H9 (cell line): ENCODE measurements at regions not wholly inside any gene's neighbourhood (a gene's known extent, or its start where the extent isn't known, plus 50 kb on each side); places are given as distances from the start of the nearest gene placed in this dataset.

Experiments used
- DNase-seq: peaks from one replicate; pipeline ENCODE4 v3.0.0-alpha.2; 2017
- H2AFZ ChIP-seq: one replicate; pipeline ENCODE4 v1.6.1; 2013; ENCODE audit warnings: mild to moderate bottlenecking, low read length, control low read depth, moderate library complexity
- H2AK5ac ChIP-seq: 2 replicates; pipeline ENCODE4 v1.6.1; 2013; ENCODE audit warnings: low read length, control low read depth, mixed read lengths; ENCODE audit not compliant: insufficient read length
- H2BK120ac ChIP-seq: one replicate; pipeline ENCODE4 v1.6.1; 2013; ENCODE audit warnings: low read depth, mild to moderate bottlenecking, low read length, control low read depth, inconsistent platforms; ENCODE audit not compliant: poor library complexity, severe bottlenecking
- H2BK12ac ChIP-seq: 2 replicates; pipeline ENCODE4 v1.6.1; 2013; ENCODE audit warnings: low read length, control low read depth, mixed read lengths, low read depth; ENCODE audit not compliant: insufficient read length
- H2BK15ac ChIP-seq: 2 replicates; pipeline ENCODE4 v1.6.1; 2013; ENCODE audit warnings: low read depth, low read length, control low read depth
- H2BK20ac ChIP-seq: one replicate; pipeline ENCODE4 v1.6.1; 2013; ENCODE audit warnings: low read depth, mild to moderate bottlenecking, low read length, control low read depth, inconsistent platforms; ENCODE audit not compliant: poor library complexity, severe bottlenecking
- H2BK5ac ChIP-seq: 2 replicates; pipeline ENCODE4 v1.6.1; 2013; ENCODE audit warnings: low read length, control low read depth, mixed read lengths; ENCODE audit not compliant: insufficient read length
- H3K14ac ChIP-seq: 2 replicates; pipeline ENCODE4 v1.6.1; 2013; ENCODE audit warnings: low read length, control low read depth; ENCODE audit not compliant: insufficient read depth
- H3K18ac ChIP-seq: 2 replicates; pipeline ENCODE4 v1.6.1; 2013; ENCODE audit warnings: low read depth, mild to moderate bottlenecking, mixed read lengths, low read length, control low read depth; ENCODE audit not compliant: insufficient read length
- H3K23ac ChIP-seq: 2 replicates; pipeline ENCODE4 v1.6.1; 2013; ENCODE audit warnings: low read length, control low read depth, mixed read lengths, low read depth; ENCODE audit not compliant: insufficient read length
- H3K23me2 ChIP-seq: 2 replicates; pipeline ENCODE4 v1.6.1; 2013; ENCODE audit warnings: low read depth, mild to moderate bottlenecking, mixed read lengths, low read length, control low read depth; ENCODE audit not compliant: insufficient read length, poor library complexity, severe bottlenecking
- H3K27ac ChIP-seq: 2 replicates; pipeline ENCODE4 v1.5.1; 2013; ENCODE audit warnings: low read length, control low read depth, mixed read lengths, low read depth; ENCODE audit not compliant: insufficient read length
- H3K27me3 ChIP-seq: 2 replicates; pipeline ENCODE4 v1.6.1; 2013; ENCODE audit warnings: low read length, control low read depth, inconsistent platforms; ENCODE audit not compliant: insufficient read depth
- H3K4ac ChIP-seq: 2 replicates; pipeline ENCODE4 v1.6.1; 2013; ENCODE audit warnings: low read depth, mild to moderate bottlenecking, control low read depth, inconsistent platforms, low read length, moderate library complexity
- H3K4me1 ChIP-seq: 2 replicates; pipeline ENCODE4 v1.6.1; 2013; ENCODE audit warnings: low read length, control low read depth, inconsistent platforms; ENCODE audit not compliant: insufficient read depth
- H3K4me2 ChIP-seq: 2 replicates; pipeline ENCODE4 v1.6.1; 2013; ENCODE audit warnings: low read length, control low read depth, mixed read lengths; ENCODE audit not compliant: insufficient read length, insufficient read depth
- H3K56ac ChIP-seq: 2 replicates; pipeline ENCODE4 v1.6.1; 2013; ENCODE audit warnings: low read depth, mild to moderate bottlenecking, mixed read lengths, low read length, control low read depth; ENCODE audit not compliant: insufficient read length
- H3K79me1 ChIP-seq: 2 replicates; pipeline ENCODE4 v1.6.1; 2013; ENCODE audit warnings: low read depth, mild to moderate bottlenecking, moderate library complexity, low read length, control low read depth, inconsistent platforms; ENCODE audit not compliant: insufficient read depth, poor library complexity, severe bottlenecking
- H3K79me2 ChIP-seq: 2 replicates; pipeline ENCODE4 v1.6.1; 2013; ENCODE audit warnings: low read length, control low read depth, inconsistent platforms; ENCODE audit not compliant: insufficient read depth
- H3K9ac ChIP-seq: 2 replicates; pipeline ENCODE4 v1.6.1; 2013; ENCODE audit warnings: low read length, control low read depth, mixed read lengths; ENCODE audit not compliant: insufficient read length; ENCODE audit errors: extremely low read depth
- H3K9me3 ChIP-seq: one replicate; pipeline ENCODE4 v1.6.1; 2013; ENCODE audit warnings: low read depth, low read length, inconsistent platforms; ENCODE audit not compliant: control insufficient read depth
- H3T11ph ChIP-seq: one replicate; pipeline ENCODE4 v1.6.1; 2013; ENCODE audit warnings: mild to moderate bottlenecking, low read length, control low read depth, inconsistent platforms
- H4K20me1 ChIP-seq: one replicate; pipeline ENCODE4 v1.6.1; 2013; ENCODE audit not compliant: control insufficient read depth, insufficient read length, insufficient read depth
- H4K5ac ChIP-seq: 2 replicates; pipeline ENCODE4 v1.6.1; 2013; ENCODE audit warnings: low read depth, mild to moderate bottlenecking, mixed read lengths, low read length, control low read depth; ENCODE audit not compliant: insufficient read length
- H4K8ac ChIP-seq: replicated peaks from 2 replicates; pipeline ENCODE4 v1.6.1; 2013; ENCODE audit warnings: low read length, control low read depth, mixed read lengths, low read depth; ENCODE audit not compliant: insufficient read length
- H4K91ac ChIP-seq: 2 replicates; pipeline ENCODE4 v1.6.1; 2013; ENCODE audit warnings: low read depth, mild to moderate bottlenecking, moderate library complexity, mixed read lengths, low read length, control low read depth; ENCODE audit not compliant: insufficient read length
- H3K27ac Mint-ChIP-seq, 3 experiments: 2 replicates in 2 of 3; 3 replicates in 1 of 3; pipeline ENCODE4 v1.8.0; 2020 to 2021; ENCODE audit warnings: mixed read lengths in 3 of 3, mild to moderate bottlenecking in 1 of 3, moderate library complexity in 1 of 3
- H3K27me3 Mint-ChIP-seq: 2 replicates; pipeline ENCODE4 v1.8.0; 2021; ENCODE audit warnings: low read depth, mild to moderate bottlenecking, moderate library complexity, mixed read lengths
- H3K36me3 Mint-ChIP-seq, 3 experiments: 2 replicates in 2 of 3; 3 replicates in 1 of 3; pipeline ENCODE4 v1.8.0; 2020 to 2021; ENCODE audit warnings: low read depth in 3 of 3, mixed read lengths in 3 of 3; ENCODE audit not compliant: insufficient read depth in 1 of 3
- H3K4me1 Mint-ChIP-seq, 2 experiments: 2 replicates each; pipeline ENCODE4 v1.8.0; 2020; ENCODE audit warnings: mixed read lengths in 2 of 2
- H3K4me3 Mint-ChIP-seq, 2 experiments: 2 replicates in 1 of 2; 3 replicates in 1 of 2; pipeline ENCODE4 v1.8.0; 2020 to 2021; ENCODE audit warnings: mild to moderate bottlenecking in 2 of 2, mixed read lengths in 2 of 2, moderate library complexity in 1 of 2
- H3K9me3 Mint-ChIP-seq, 2 experiments: 2 replicates in 1 of 2; 3 replicates in 1 of 2; pipeline ENCODE4 v1.8.0; 2020; ENCODE audit warnings: mild to moderate bottlenecking in 2 of 2, mixed read lengths in 2 of 2, moderate library complexity in 1 of 2
- WGBS: extraction: QIAGEN DNeasy Blood & Tissue Kit; methylation state at CpG from one replicate; pipeline ENCODE4 v1.1.7; 2013; ENCODE audit warnings: missing lambda C conversion rate, low lambda C conversion rate, mixed read lengths; ENCODE audit not compliant: insufficient read length; ENCODE audit errors: extremely low coverage; 5-methylcytosine and 5-hydroxymethylcytosine counted together
- TF ChIP-seq, protein P1 (sequence below): fragments of 200-600 bp; sonication (generic); conservative IDR thresholded peaks from 3 replicates; pipeline ENCODE4 v1.8.0; 2021; ENCODE audit warnings: antibody characterized with exemption, mild to moderate bottlenecking

DNA sequence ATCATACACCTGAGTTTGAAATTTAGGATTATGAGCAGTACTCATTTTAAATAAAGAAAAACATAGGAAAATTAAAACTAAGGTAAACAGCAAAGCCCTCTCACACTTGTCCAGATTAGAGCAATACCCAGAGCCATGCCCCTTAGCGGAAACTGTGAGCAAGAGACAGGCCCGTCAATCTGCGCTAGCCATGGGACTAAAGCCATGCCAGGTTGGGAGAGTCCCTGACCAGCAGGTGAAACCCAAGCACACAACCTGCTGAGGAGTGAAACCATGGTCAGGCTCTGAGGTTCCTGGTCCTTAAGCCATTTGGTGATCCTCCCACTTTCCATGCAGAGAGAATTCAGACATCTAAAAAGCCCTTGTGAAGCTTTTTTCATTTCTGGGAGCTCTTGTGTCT lies 494.3 kb downstream of the STK39 start:
- Mint-ChIP-seq H3K27me3 (no peaks in the 10 kb centered on the region), H3K4me3 (no peak overlapping the region), H3K9me3 (no peaks in the 10 kb centered on the region), H3K36me3 (no peaks in the 10 kb centered on the region; a peak in 1 of 7 replicates), H3K4me1 (peaks cover 53 to 58% of the 10 kb centered on the region in 2 experiments), H3K27ac (peak overlapping the region in 2 of 3 experiments; percentile 9 to 79; a peak in 2 of 7 replicates)
- no peaks in the 10 kb centered on the region for H3K79me1 ChIP-seq
- no peak overlapping the region for H4K5ac ChIP-seq
- no peak overlapping the region for H3K23ac ChIP-seq
- no peak overlapping the region for H2AFZ ChIP-seq
- no peak overlapping the region for H2BK5ac ChIP-seq
- H4K20me1 ChIP-seq = no peaks in the 10 kb centered on the region
- WGBS = no CpG with 5 or more reads among the region's 3 CpGs
- no peaks in the 10 kb centered on the region for H3K9me3 ChIP-seq
- TF ChIP-seq, protein P1, sequence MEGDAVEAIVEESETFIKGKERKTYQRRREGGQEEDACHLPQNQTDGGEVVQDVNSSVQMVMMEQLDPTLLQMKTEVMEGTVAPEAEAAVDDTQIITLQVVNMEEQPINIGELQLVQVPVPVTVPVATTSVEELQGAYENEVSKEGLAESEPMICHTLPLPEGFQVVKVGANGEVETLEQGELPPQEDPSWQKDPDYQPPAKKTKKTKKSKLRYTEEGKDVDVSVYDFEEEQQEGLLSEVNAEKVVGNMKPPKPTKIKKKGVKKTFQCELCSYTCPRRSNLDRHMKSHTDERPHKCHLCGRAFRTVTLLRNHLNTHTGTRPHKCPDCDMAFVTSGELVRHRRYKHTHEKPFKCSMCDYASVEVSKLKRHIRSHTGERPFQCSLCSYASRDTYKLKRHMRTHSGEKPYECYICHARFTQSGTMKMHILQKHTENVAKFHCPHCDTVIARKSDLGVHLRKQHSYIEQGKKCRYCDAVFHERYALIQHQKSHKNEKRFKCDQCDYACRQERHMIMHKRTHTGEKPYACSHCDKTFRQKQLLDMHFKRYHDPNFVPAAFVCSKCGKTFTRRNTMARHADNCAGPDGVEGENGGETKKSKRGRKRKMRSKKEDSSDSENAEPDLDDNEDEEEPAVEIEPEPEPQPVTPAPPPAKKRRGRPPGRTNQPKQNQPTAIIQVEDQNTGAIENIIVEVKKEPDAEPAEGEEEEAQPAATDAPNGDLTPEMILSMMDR = no peak
- H2BK120ac ChIP-seq = no peak overlapping the region
- H2AK5ac ChIP-seq = no peak overlapping the region
- no peak overlapping the region for H4K91ac ChIP-seq
- no peak overlapping the region for H3K18ac ChIP-seq
- no peak overlapping the region for H3K4ac ChIP-seq
- H3K14ac ChIP-seq = no peak overlapping the region
- H3K27me3 ChIP-seq = no peaks in the 10 kb centered on the region
- H2BK12ac ChIP-seq = no peak overlapping the region
- no peak overlapping the region for H4K8ac ChIP-seq
- no peak overlapping the region for H3K56ac ChIP-seq
- H3K23me2 ChIP-seq = no peaks in the 10 kb centered on the region
- H3K4me2 ChIP-seq = no peak overlapping the region
- no peak overlapping the region for H2BK15ac ChIP-seq
- no peak overlapping the region for H3T11ph ChIP-seq
- peaks cover 28% of the 10 kb centered on the region for H3K4me1 ChIP-seq
- no peak for DNase-seq
- no peak overlapping the region for H3K27ac ChIP-seq
- no peak overlapping the region for H3K9ac ChIP-seq
- H2BK20ac ChIP-seq = no peak overlapping the region
- peaks cover 1% of the 10 kb centered on the region; the same call in 1 of the 2 replicates for H3K79me2 ChIP-seq
